PC-9 (cell line): ENCODE measurements at regions not wholly inside any gene's neighbourhood (a gene's known extent, or its start where the extent isn't known, plus 50 kb on each side); places are given as distances from the start of the nearest gene placed in this dataset.

Experiments
- CTCF ChIP-seq: fragments of 200-600 bp; sonication (generic); conservative IDR thresholded peaks from 2 replicates; pipeline ENCODE4 v1.6.1; 2017; ENCODE audit warnings: mixed run types, antibody characterized with exemption, mild to moderate bottlenecking, moderate library complexity
- EZH2 ChIP-seq: fragments of 200-600 bp; sonication (generic); IDR thresholded peaks from 2 replicates; pipeline ENCODE4 v1.8.0; 2017; ENCODE audit warnings: antibody characterized with exemption, low read depth

- TF ChIP-seq CTCF (no peak), EZH2 (no peak)
Measured at GRCh38 chr1:191788551-191788950, 369.7 kb upstream of the RGS18 start.
